GM23338 (cell line): ENCODE measurements at regions not wholly inside any gene's neighbourhood (a gene's known extent, or its start where the extent isn't known, plus 50 kb on each side); places are given as distances from the start of the nearest gene placed in this dataset.
A peak's percentile ranks its signal among the peaks of the same experiment; 100 is the strongest.

ENCODE experiments used
- ATAC-seq: fragments of 200-7000 bp; cut with Tn5 transposase; 3 replicates; pipeline ENCODE4 v1.9.1; 2020
- DNase-seq: peaks from one replicate; pipeline ENCODE4 v3.0.0-alpha.2; 2015; ENCODE audit warnings: low spot score
- H2AFZ ChIP-seq: fragments of 200-600 bp; sonication (generic); 2 replicates; pipeline ENCODE4 v1.8.0; 2016; ENCODE audit warnings: antibody characterized with exemption, mild to moderate bottlenecking, moderate library complexity
- H3F3A ChIP-seq: fragments of 200-600 bp; sonication (generic); replicated peaks from 2 replicates; pipeline ENCODE4 v1.8.0; 2017; ENCODE audit warnings: antibody characterized with exemption, mixed run types, low read depth
- H3K27ac ChIP-seq: fragments of 200-600 bp; sonication (generic); 2 replicates; pipeline ENCODE4 v1.6.1; 2016; ENCODE audit warnings: low read depth
- H3K27me3 ChIP-seq: fragments of 200-600 bp; sonication (generic); 2 replicates; pipeline ENCODE4 v1.8.0; 2016; ENCODE audit warnings: mild to moderate bottlenecking, mixed run types, moderate library complexity; ENCODE audit not compliant: insufficient read depth
- H3K36me3 ChIP-seq: fragments of 200-600 bp; sonication (generic); 2 replicates; pipeline ENCODE4 v1.8.0; 2016; ENCODE audit warnings: mild to moderate bottlenecking; ENCODE audit not compliant: insufficient read depth
- H3K4me1 ChIP-seq: fragments of 200-600 bp; sonication (generic); 2 replicates; pipeline ENCODE4 v1.8.0; 2016; ENCODE audit warnings: mild to moderate bottlenecking, moderate library complexity; ENCODE audit not compliant: insufficient read depth
- H3K4me2 ChIP-seq: fragments of 200-600 bp; sonication (generic); 2 replicates; pipeline ENCODE4 v1.7.1; 2017; ENCODE audit warnings: mixed run types
- H3K4me3 ChIP-seq: fragments of 200-600 bp; sonication (generic); 2 replicates; pipeline ENCODE4 v1.6.1; 2016; ENCODE audit warnings: mixed run types
- H3K79me2 ChIP-seq: fragments of 200-600 bp; sonication (generic); replicated peaks from 2 replicates; pipeline ENCODE4 v1.8.0; 2017; ENCODE audit warnings: mild to moderate bottlenecking; ENCODE audit not compliant: insufficient read depth
- H3K9me2 ChIP-seq: fragments of 200-600 bp; sonication (generic); 2 replicates; pipeline ENCODE4 v1.8.0; 2017; ENCODE audit not compliant: insufficient read depth
- H4K20me1 ChIP-seq: fragments of 200-600 bp; sonication (generic); replicated peaks from 2 replicates; pipeline ENCODE4 v1.8.0; 2017; ENCODE audit warnings: mild to moderate bottlenecking; ENCODE audit not compliant: insufficient read depth
- H3K27ac Mint-ChIP-seq: 2 replicates; pipeline ENCODE4 v1.8.0; 2020; ENCODE audit warnings: inconsistent platforms, mild to moderate bottlenecking, moderate library complexity, mixed read lengths
- H3K27me3 Mint-ChIP-seq: 3 replicates; pipeline ENCODE4 v1.8.0; 2022; ENCODE audit warnings: low read depth, mild to moderate bottlenecking, moderate library complexity, mixed read lengths, inconsistent platforms; ENCODE audit not compliant: insufficient read depth, poor library complexity
- H3K36me3 Mint-ChIP-seq: 3 replicates; pipeline ENCODE4 v1.8.0; 2021; ENCODE audit warnings: low read depth, mild to moderate bottlenecking, inconsistent platforms, moderate library complexity, mixed read lengths
- H3K4me1 Mint-ChIP-seq: 3 replicates; pipeline ENCODE4 v1.8.0; 2020; ENCODE audit warnings: mild to moderate bottlenecking, inconsistent platforms, mixed read lengths
- H3K4me3 Mint-ChIP-seq: 3 replicates; pipeline ENCODE4 v1.8.0; 2021; ENCODE audit warnings: moderate library complexity, mild to moderate bottlenecking, inconsistent platforms, mixed read lengths
- H3K9me3 Mint-ChIP-seq: 3 replicates; pipeline ENCODE4 v1.8.0; 2020; ENCODE audit warnings: moderate library complexity, mild to moderate bottlenecking, inconsistent platforms, mixed read lengths
- CREB1 ChIP-seq: fragments of 250-450 bp; sonication (Bioruptor Pico); IDR thresholded peaks from 2 replicates; pipeline ENCODE4 v1.5.0; 2020; ENCODE audit warnings: low read depth, mild to moderate bottlenecking, moderate library complexity
- CTCF ChIP-seq, 2 experiments: fragments of 200-600 bp in 1 of 2; sonication (generic) in 1 of 2; conservative IDR thresholded peaks; 2 replicates each; pipeline versions ENCODE4 v1.5.1 to v1.6.1; 2016 to 2017; ENCODE audit warnings: antibody characterized with exemption in 2 of 2, low read depth in 2 of 2, mild to moderate bottlenecking in 2 of 2, moderate library complexity in 1 of 2
- ETS1 ChIP-seq: IDR thresholded peaks from 2 replicates; pipeline ENCODE4 v1.6.1; 2016; ENCODE audit warnings: antibody characterized with exemption
- EZH2 ChIP-seq: fragments of 200-600 bp; sonication (generic); IDR thresholded peaks from one replicate; pipeline ENCODE4 v1.8.0; 2017; ENCODE audit warnings: antibody characterized with exemption, mild to moderate bottlenecking, low read depth; ENCODE audit not compliant: unreplicated experiment
- EZH2phosphoT487 ChIP-seq: fragments of 200-600 bp; sonication (generic); IDR thresholded peaks from one replicate; pipeline ENCODE4 v1.8.1; 2018; ENCODE audit warnings: antibody characterized with exemption; ENCODE audit not compliant: unreplicated experiment
- JUNB ChIP-seq: IDR thresholded peaks from one replicate; pipeline ENCODE4 v1.6.1; 2016; ENCODE audit warnings: antibody characterized with exemption; ENCODE audit not compliant: unreplicated experiment
- REST ChIP-seq: IDR thresholded peaks from one replicate; pipeline ENCODE4 v1.6.1; 2018; ENCODE audit warnings: antibody characterized with exemption; ENCODE audit not compliant: unreplicated experiment

GRCh38 chr9:82184524-82184923 lies 196.0 kb downstream of the SPATA31D1 start (continued):
- no peak for TF ChIP-seq JUNB
- no peak for TF ChIP-seq REST
- TF ChIP-seq ETS1, result no peak
- no peak for TF ChIP-seq EZH2
- no peak for TF ChIP-seq CREB1 (CRISPR knock-in tag)

- peak; percentile 54 for ATAC-seq
- no peaks in the 10 kb centered on the region for H3F3A ChIP-seq
- H3K4me2 ChIP-seq, result no peak overlapping the region
- no peaks in the 10 kb centered on the region for H3K27me3 ChIP-seq
- Mint-ChIP-seq H3K4me1 (no peaks in the 10 kb centered on the region), H3K36me3 (peaks cover 3% of the 10 kb centered on the region; the same call in 2 of the 3 replicates), H3K27me3 (peaks cover 1% of the 10 kb centered on the region), H3K27ac (no peak overlapping the region), H3K4me3 (no peak overlapping the region), H3K9me3 (peaks cover 6% of the 10 kb centered on the region; the same call in 2 of the 3 replicates)
- no peaks in the 10 kb centered on the region for H4K20me1 ChIP-seq
- no peak overlapping the region for H3K27ac ChIP-seq
- H2AFZ ChIP-seq, result no peak overlapping the region
- no peak overlapping the region for H3K4me3 ChIP-seq
- peak; percentile 21 for DNase-seq
- peaks cover 8% of the 10 kb centered on the region; the same call in 1 of the 2 replicates for H3K9me2 ChIP-seq
- no peaks in the 10 kb centered on the region for H3K79me2 ChIP-seq
- H3K36me3 ChIP-seq, result no peaks in the 10 kb centered on the region
- no peaks in the 10 kb centered on the region for H3K4me1 ChIP-seq
- TF ChIP-seq CTCF (conservative IDR thresholded peaks at IDR 0.05; ENCODE audit: low read depth in 2 of 2) (peak; percentile 15 to 65; a peak in 2 of 4 replicates), EZH2phosphoT487 (no peak), ETS1 (no peak)
Observed at GRCh38 chr9:82188817-82189216, 200.2 kb downstream of the SPATA31D1 start.
